NT2/D1 (cell line): ENCODE measurements at regions not wholly inside any gene's neighbourhood (a gene's known extent, or its start where the extent isn't known, plus 50 kb on each side); places are given as distances from the start of the nearest gene placed in this dataset.
"Not testable (repeated sequence)": the region's sequence is repeated elsewhere in the genome, so short reads cannot be mapped to it uniquely, and the experiment has no call there.

Source experiments
- YY1 ChIP-seq: IDR thresholded peaks from 2 replicates; pipeline ENCODE4 v1.6.1; 2011; ENCODE audit not compliant: insufficient read length, insufficient read depth
- ZNF274 ChIP-seq: IDR thresholded peaks from 2 replicates; pipeline ENCODE4 v1.6.1; 2011; ENCODE audit warnings: mild to moderate bottlenecking, low read depth, low read length

GRCh38 chr20:40909489-40909888, 119.1 kb upstream of the TOP1 start:
- TF ChIP-seq ZNF274, YY1: not testable (repeated sequence)
